Fibroblast of mammary gland (primary cell): ENCODE measurements at regions not wholly inside any gene's neighbourhood (a gene's known extent, or its start where the extent isn't known, plus 50 kb on each side); places are given as distances from the start of the nearest gene placed in this dataset.

Source experiments
- DNase-seq: peaks from one replicate; pipeline ENCODE4 v3.0.0-alpha.2; 2010; ENCODE audit warnings: low read depth
- H3K4me3 ChIP-seq: 2 replicates; pipeline ENCODE4 v1.5.1; 2011; ENCODE audit warnings: low read depth, mild to moderate bottlenecking, low read length, moderate library complexity; ENCODE audit not compliant: control insufficient read depth
- TF ChIP-seq, protein P1 (sequence below): conservative IDR thresholded peaks from 2 replicates; pipeline ENCODE4 v1.5.1; 2011; ENCODE audit warnings: low read depth, low read length, inconsistent platforms; ENCODE audit not compliant: control insufficient read depth, insufficient read depth

DNA sequence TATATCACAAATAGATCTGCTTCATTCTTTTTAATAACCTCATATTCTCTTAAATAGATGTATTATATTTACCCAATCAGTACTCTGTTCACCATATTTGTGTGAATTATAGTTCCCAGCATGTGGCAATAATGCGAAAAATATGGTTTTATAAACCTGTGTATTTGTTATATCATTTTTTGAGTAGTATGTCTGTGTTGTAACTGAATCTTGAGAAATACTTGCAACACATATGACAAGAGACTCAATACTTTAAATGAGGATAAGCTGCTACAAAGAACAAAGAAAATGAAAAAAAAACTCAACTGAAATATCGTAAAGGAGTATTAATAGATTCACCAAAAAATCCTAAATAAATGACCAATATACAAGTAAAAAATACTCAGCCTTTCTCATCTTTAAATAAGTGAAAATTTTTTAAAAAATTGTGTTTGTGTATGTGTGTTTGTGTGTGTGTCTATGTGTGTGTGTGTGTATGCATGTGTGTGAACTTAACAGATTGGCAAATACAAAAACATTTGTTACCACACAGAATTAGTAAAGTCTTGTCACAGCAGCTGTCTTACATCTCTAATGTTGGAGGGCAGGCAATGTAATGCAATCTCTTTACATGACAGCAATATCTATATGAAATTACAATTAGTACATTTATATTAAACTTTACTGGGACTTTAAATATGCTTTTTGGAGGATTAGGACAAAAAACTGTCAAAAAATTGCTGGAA is 441.9 kb upstream of the MGAT4C start:
- no peak overlapping the region for H3K4me3 ChIP-seq
- TF ChIP-seq, protein P1, sequence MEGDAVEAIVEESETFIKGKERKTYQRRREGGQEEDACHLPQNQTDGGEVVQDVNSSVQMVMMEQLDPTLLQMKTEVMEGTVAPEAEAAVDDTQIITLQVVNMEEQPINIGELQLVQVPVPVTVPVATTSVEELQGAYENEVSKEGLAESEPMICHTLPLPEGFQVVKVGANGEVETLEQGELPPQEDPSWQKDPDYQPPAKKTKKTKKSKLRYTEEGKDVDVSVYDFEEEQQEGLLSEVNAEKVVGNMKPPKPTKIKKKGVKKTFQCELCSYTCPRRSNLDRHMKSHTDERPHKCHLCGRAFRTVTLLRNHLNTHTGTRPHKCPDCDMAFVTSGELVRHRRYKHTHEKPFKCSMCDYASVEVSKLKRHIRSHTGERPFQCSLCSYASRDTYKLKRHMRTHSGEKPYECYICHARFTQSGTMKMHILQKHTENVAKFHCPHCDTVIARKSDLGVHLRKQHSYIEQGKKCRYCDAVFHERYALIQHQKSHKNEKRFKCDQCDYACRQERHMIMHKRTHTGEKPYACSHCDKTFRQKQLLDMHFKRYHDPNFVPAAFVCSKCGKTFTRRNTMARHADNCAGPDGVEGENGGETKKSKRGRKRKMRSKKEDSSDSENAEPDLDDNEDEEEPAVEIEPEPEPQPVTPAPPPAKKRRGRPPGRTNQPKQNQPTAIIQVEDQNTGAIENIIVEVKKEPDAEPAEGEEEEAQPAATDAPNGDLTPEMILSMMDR = no peak
- DNase-seq = peak; percentile 31

DNA sequence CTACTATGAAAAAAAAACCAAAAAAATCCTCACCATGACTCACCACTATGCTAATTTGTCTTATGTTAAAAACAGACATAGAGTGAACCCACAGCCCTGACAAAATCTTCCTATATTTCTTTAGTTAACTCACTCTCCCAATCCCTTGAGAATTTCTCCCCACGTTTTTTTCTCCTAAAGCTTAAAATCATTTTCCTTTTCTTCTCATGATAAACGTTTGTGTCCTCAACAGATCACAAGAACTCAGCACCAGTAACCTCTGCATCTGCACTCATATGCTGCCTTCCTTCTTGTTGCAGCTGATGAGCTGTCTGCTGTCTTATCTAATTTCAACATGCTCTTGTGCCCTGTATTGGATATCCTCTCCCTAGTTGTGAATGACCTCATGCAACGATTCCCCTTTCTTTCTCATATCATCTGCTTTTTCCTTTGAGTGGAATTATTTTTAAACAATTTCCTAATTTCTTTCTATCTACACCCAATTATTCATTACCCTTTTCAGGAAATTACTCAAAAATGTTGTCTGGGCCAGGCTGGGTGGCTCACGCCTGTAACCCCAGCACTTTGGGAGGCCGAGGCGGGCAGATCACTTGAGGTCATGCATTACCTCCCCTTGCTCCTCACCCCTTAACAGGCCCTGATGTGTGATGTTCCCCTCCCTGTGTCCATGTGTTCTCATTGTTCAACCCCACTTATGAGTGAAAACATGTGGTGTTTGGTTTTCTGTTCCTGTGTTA is 427.5 kb upstream of the MGAT4C start:
- DNase-seq = peak; percentile 64
- H3K4me3 ChIP-seq = no peak overlapping the region
- TF ChIP-seq, protein P1 = no peak

DNA sequence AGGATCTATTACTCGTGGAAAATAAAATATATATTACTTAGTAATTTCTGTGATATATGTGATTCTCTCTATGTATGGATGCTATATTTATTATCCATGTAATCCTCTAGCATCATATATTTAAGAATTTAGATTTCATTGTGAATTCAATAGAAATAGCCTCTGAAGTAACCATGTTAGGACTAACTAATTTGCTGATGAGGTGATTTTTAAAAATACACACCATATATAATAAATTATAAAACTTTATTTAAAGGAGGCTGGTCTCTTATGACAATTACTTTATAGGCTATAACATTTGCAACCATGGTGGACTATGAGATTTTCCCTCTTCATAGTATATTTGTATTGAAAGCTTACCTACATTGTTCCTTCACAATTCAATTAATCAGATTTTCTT is 424.9 kb upstream of the MGAT4C start:
- no peak overlapping the region for H3K4me3 ChIP-seq
- TF ChIP-seq, protein P1 = no peak
- DNase-seq = no peak

- TF ChIP-seq, protein P1 = no peak
- no peak for DNase-seq
- H3K4me3 ChIP-seq = no peak overlapping the region
Observed at GRCh38 chr12:86675197-86675596, 419.0 kb upstream of the MGAT4C start.

GRCh38 chr12:86670986-86671385 is 414.8 kb upstream of the MGAT4C start:
- no peak overlapping the region for H3K4me3 ChIP-seq
- no peak for DNase-seq
- TF ChIP-seq, protein P1 = no peak

DNA sequence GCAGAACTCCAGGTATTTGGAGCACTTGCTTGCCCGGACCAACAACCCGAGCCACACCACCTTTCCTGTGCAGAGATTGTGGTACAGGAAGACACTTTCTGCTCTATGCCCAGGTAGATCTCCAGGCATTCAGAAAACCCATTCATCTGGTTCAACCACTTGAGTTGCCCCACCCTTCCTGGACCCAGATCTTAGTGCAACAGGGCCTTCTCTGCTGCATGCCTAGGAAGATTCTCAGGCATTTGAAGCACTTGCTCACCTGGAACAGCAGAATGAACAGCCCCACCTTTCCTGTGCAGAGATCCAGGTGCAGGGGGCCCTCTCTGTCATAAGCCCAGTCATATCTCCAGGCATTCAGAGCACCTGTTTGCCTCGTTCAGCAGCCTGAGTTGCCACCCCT is 412.8 kb upstream of the MGAT4C start:
- no peak for DNase-seq

More for the DNA sequence above, 412.8 kb upstream of the MGAT4C start:
- no peak overlapping the region for H3K4me3 ChIP-seq
- TF ChIP-seq, protein P1 = no peak
